ENCODE measurements at regions not wholly inside any gene's neighbourhood (a gene's known extent, or its start where the extent isn't known, plus 50 kb on each side); places are given as distances from the start of the nearest gene placed in this dataset.

DNA sequence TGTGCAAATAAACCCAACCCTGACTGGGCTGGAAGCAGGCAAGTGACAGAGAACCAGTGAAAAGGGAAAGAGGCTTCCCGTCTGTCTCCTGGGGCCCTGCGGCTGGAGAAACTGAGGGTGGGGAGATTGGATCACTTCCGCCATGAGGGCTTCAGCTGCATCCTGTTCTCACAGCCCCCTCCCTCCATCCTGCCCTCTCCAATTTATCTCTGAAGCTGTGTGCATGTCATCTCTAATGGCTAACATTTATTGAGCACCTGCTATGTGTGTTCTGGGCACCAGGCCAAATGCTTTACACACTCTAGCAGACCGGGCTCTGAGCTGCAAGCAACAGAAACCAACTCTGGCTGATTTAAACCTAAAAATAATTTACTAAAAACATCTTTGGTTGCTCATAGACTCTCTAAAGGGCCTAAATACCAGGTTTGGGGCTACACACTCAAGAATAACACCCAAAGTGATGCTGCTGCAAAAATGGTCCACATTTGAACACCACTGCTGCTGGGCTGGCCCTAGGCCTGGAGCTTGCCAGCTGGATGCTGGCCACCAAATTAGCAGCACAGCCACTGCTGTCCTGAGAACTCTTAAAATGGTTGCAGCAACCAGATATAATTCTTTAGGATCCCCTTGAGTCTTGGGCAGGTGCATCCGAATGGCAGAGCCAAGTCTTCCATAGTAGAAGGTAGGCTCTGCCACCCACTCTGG, 123.6 kb upstream of the LRFN2 start:
- H3K4me3 ChIP-seq (ENCODE audit: control insufficient read depth, low read depth, low read length): no peak overlapping the region
- no peak for DNase-seq (ENCODE audit: low read depth)
- TF ChIP-seq, protein P1, sequence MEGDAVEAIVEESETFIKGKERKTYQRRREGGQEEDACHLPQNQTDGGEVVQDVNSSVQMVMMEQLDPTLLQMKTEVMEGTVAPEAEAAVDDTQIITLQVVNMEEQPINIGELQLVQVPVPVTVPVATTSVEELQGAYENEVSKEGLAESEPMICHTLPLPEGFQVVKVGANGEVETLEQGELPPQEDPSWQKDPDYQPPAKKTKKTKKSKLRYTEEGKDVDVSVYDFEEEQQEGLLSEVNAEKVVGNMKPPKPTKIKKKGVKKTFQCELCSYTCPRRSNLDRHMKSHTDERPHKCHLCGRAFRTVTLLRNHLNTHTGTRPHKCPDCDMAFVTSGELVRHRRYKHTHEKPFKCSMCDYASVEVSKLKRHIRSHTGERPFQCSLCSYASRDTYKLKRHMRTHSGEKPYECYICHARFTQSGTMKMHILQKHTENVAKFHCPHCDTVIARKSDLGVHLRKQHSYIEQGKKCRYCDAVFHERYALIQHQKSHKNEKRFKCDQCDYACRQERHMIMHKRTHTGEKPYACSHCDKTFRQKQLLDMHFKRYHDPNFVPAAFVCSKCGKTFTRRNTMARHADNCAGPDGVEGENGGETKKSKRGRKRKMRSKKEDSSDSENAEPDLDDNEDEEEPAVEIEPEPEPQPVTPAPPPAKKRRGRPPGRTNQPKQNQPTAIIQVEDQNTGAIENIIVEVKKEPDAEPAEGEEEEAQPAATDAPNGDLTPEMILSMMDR (conservative IDR thresholded peaks at IDR 0.05; ENCODE audit: control insufficient read depth, insufficient read depth, low read depth, low read length): no peak

DNA sequence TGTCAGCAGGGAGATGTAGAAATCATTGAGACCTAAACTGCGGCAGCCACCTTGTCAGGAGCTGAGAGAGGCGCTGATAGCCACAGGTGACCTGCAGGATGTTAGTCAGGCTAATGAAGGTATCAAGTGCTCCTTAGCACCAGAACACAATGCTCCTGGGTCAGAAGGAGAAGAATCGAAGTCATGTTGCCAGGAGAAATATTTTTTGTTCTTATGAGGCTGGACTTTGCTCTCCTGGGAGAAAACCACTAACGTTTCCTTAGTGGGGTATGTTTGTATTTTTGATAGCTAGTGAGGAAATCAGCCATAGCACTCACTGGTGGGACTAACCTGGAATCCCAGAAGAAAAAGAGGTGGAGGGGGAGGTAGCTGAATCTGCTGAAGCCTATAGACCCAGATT, 120.9 kb upstream of the LRFN2 start:
- no peak for DNase-seq (ENCODE audit: low read depth)
- TF ChIP-seq, protein P1 (conservative IDR thresholded peaks at IDR 0.05; ENCODE audit: control insufficient read depth, insufficient read depth, low read depth, low read length): no peak
- no peak overlapping the region for H3K4me3 ChIP-seq (ENCODE audit: control insufficient read depth, low read depth, low read length)

DNA sequence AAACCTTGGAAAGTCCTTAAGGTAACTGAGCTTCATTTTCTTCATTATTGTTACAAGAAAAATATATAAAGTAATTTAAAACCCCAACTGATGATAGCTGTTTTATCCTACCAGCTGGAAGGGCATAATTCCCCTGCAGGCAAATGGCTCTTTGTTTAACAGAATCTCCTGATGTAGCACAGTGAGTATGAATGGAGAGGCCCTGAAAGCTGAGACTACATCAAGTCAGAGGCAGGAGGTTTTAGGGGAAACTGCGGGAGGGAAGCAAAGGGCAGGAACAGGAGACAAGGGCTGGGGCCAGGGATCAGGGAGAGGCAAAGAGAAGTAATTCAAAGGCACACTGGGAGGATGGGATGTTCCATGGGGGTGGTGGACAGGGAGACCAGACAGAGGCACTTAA, 119.0 kb upstream of the LRFN2 start:
- no peak for DNase-seq (ENCODE audit: low read depth)
- no peak overlapping the region for H3K4me3 ChIP-seq (ENCODE audit: control insufficient read depth, low read depth, low read length)
- TF ChIP-seq, protein P1 (conservative IDR thresholded peaks at IDR 0.05; ENCODE audit: control insufficient read depth, insufficient read depth, low read depth, low read length): no peak

DNA sequence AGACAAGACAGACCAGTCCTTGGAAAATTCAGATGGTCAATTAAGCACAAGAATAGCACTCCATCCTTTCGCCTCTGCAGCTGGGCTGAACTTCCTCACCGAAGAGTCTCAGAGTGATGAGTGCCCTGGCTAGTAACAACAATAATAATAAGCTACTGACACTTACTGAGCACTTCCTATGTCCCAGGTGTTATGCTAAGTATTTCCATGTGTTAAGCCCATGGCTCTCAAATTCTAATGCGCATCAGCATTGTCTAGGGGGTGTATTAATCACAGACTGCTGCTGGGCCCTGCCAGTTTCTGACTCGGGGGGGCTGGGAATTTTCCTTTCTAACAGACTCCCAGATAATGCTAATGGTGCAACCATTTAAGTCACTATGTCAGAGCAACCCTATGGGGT, 118.2 kb upstream of the LRFN2 start:
- no peak for DNase-seq (ENCODE audit: low read depth)
- TF ChIP-seq, protein P1 (conservative IDR thresholded peaks at IDR 0.05; ENCODE audit: control insufficient read depth, insufficient read depth, low read depth, low read length): no peak
- no peak overlapping the region for H3K4me3 ChIP-seq (ENCODE audit: control insufficient read depth, low read depth, low read length)

DNA sequence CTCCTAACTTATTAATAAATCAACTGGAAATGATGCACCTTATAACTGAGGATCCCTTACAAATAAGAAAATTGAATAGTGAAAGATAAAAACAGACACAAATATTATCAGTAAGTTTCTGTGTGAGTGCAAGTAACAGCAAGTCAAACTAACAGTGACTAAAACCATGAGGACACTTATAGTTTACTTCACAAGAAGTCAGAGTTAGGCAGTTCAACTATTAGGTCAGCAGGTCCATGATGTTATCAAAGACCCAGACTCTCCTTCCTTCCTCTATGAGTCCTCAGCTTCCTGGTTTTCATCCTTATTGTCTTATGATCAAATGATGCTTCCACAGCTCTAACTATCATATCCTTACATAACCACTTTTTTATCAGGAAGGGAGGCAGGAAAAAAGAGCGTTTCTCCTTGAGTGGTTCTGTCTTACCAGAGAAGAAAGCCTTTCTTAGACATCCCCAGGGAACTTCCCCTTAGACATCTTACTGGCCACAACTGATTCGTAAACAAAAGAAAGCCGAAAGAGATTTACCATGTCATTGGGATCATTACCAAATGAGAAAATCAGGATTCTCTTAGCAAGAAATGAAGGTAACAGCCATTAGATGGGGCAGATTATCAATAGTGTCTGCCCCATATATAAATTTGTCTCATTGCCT, 114.3 kb upstream of the LRFN2 start:
- TF ChIP-seq, protein P1 (conservative IDR thresholded peaks at IDR 0.05; ENCODE audit: control insufficient read depth, insufficient read depth, low read depth, low read length): no peak
- no peak overlapping the region for H3K4me3 ChIP-seq (ENCODE audit: control insufficient read depth, low read depth, low read length)
- DNase-seq (ENCODE audit: low read depth): no peak

DNA sequence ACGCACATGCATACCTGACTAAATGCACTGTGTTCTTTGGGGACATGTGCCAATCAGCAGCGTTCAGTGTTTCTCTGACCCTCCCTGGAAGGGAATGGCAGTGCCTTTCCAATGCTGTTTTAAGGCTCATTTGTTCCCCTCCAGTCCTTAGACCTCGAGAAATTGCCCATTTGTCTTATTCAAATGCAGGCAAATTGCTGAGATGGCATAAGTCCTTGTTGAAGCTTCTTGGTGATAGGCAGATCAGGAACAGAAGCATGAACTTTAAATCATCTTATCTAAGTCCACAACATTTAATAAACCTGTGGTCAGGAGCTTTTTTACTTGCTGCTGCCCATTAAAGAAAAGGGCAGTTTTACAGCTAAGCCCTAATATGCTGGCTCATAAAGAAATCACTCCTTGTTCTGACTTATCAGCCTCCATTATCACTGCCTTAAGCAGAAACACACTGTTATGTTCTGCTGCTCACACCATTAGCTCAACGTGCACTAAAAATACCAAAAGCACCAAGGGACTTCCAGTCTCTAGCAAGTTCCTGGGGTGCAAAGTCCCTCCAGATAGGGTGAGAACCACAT, 112.9 kb upstream of the LRFN2 start:
- no peak overlapping the region for H3K4me3 ChIP-seq (ENCODE audit: control insufficient read depth, low read depth, low read length)
- no peak for DNase-seq (ENCODE audit: low read depth)
- TF ChIP-seq, protein P1 (conservative IDR thresholded peaks at IDR 0.05; ENCODE audit: control insufficient read depth, insufficient read depth, low read depth, low read length): no peak

Data from fibroblast of mammary gland (primary cell).